Sigmoid colon (tissue), 6 donors: ENCODE measurements at regions not wholly inside any gene's neighbourhood (a gene's known extent, or its start where the extent isn't known, plus 50 kb on each side); places are given as distances from the start of the nearest gene placed in this dataset.

Source experiments
- DNase-seq: peaks from one replicate; pipeline ENCODE4 v3.0.0-alpha.2; 2019
- H3K27ac ChIP-seq, 4 donors: fragments of 200-600 bp; sonication (generic); one replicate each; pipeline ENCODE4 v1.5.1; 2016 to 2019; ENCODE audit warnings: mild to moderate bottlenecking in 1 of 4
- H3K27me3 ChIP-seq, 3 donors: fragments of 200-600 bp; sonication (generic); one replicate each; pipeline ENCODE4 v1.5.1; 2019; ENCODE audit warnings: mild to moderate bottlenecking in 1 of 3
- H3K36me3 ChIP-seq, 4 donors: fragments of 200-600 bp; sonication (generic); one replicate each; pipeline ENCODE4 v1.5.1; 2016 to 2019
- H3K4me1 ChIP-seq, 4 donors: fragments of 200-600 bp; sonication (generic); one replicate each; pipeline ENCODE4 v1.5.1; 2017 to 2019
- H3K4me3 ChIP-seq, 4 donors: fragments of 200-600 bp; sonication (generic); one replicate each; pipeline ENCODE4 v1.5.1; 2017 to 2019; ENCODE audit warnings: mild to moderate bottlenecking in 2 of 4, moderate library complexity in 1 of 4
- H3K9me3 ChIP-seq, 4 donors: fragments of 200-600 bp in 3 of 4; sonication (generic) in 3 of 4; one replicate each; pipeline versions ENCODE4 v1.5.1 to v1.6.1; 2013 to 2019
- EP300 ChIP-seq, 4 donors: sonication (generic); formaldehyde crosslinking; IDR thresholded peaks; one replicate each; pipeline ENCODE4 v1.6.1; 2017; ENCODE audit warnings: antibody characterized with exemption in 4 of 4
- POLR2A ChIP-seq, 2 donors: fragments of 450-650 bp; IDR thresholded peaks; one replicate each; pipeline ENCODE4 v1.6.1; 2016; ENCODE audit warnings: antibody characterized with exemption in 2 of 2, mild to moderate bottlenecking in 2 of 2, moderate library complexity in 2 of 2
- POLR2AphosphoS5 ChIP-seq, 4 donors: sonication (generic); formaldehyde crosslinking; IDR thresholded peaks; one replicate each; pipeline ENCODE4 v1.6.1; 2017; ENCODE audit warnings: antibody characterized with exemption in 4 of 4
- WGBS, 2 donors: extraction: QIAGEN DNeasy Blood & Tissue Kit; methylation state at CpG; one replicate each; pipeline ENCODE4 v1.1.7; 2013; 5-methylcytosine and 5-hydroxymethylcytosine counted together
- intact Hi-C: fragments of 100-400 bp; cut with DNase I; formaldehyde crosslinking; loops from one replicate; pipeline ENCODE4 v1.15.1; 2023
- TF ChIP-seq, protein P1 (sequence below), 4 experiments: fragments of 450-650 bp in 3 of 4; fragments of 200-600 bp in 1 of 4; IDR thresholded peaks; one replicate each; pipeline ENCODE4 v1.5.1; 2016 to 2019; ENCODE audit warnings: antibody characterized with exemption in 4 of 4, mild to moderate bottlenecking in 3 of 4, moderate library complexity in 2 of 4
- donor health status: healthy with polysubstance abuse.
- donor health status: healthy.

- DNase-seq, result no peak
- TF ChIP-seq EP300 (IDR thresholded peaks at IDR 0.05) (no peak), POLR2AphosphoS5 (IDR thresholded peaks at IDR 0.05) (no peak), POLR2A (IDR thresholded peaks at IDR 0.05) (no peak)
- TF ChIP-seq, protein P1, sequence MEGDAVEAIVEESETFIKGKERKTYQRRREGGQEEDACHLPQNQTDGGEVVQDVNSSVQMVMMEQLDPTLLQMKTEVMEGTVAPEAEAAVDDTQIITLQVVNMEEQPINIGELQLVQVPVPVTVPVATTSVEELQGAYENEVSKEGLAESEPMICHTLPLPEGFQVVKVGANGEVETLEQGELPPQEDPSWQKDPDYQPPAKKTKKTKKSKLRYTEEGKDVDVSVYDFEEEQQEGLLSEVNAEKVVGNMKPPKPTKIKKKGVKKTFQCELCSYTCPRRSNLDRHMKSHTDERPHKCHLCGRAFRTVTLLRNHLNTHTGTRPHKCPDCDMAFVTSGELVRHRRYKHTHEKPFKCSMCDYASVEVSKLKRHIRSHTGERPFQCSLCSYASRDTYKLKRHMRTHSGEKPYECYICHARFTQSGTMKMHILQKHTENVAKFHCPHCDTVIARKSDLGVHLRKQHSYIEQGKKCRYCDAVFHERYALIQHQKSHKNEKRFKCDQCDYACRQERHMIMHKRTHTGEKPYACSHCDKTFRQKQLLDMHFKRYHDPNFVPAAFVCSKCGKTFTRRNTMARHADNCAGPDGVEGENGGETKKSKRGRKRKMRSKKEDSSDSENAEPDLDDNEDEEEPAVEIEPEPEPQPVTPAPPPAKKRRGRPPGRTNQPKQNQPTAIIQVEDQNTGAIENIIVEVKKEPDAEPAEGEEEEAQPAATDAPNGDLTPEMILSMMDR (IDR thresholded peaks at IDR 0.05), result no peak
- H3K27me3 ChIP-seq, result no peaks in the 10 kb centered on the region
- intact Hi-C loops, result no loop called here
- no peaks in the 10 kb centered on the region for H3K4me1 ChIP-seq
- no peaks in the 10 kb centered on the region for H3K36me3 ChIP-seq
- H3K4me3 ChIP-seq, result no peak overlapping the region
- H3K27ac ChIP-seq, result no peak overlapping the region
- 69 to 88% methylated on average over 2 of the region's 2 CpGs for WGBS, 2 donors
- H3K9me3 ChIP-seq, result no peaks in the 10 kb centered on the region
Measured at GRCh38 chr13:78103936-78104335, 185.3 kb upstream of the EDNRB start.

- no peaks in the 10 kb centered on the region for H3K4me1 ChIP-seq
- H3K36me3 ChIP-seq, result no peaks in the 10 kb centered on the region
- no peaks in the 10 kb centered on the region for H3K9me3 ChIP-seq
- WGBS, 2 donors, result 85% methylated on average over 2 of the region's 2 CpGs
- H3K27ac ChIP-seq, result peak overlapping the region in 1 of 4 donors; percentile 20
- no peaks in the 10 kb centered on the region for H3K27me3 ChIP-seq
- DNase-seq, result no peak
- intact Hi-C loops, result no loop called here
- no peak overlapping the region for H3K4me3 ChIP-seq
- TF ChIP-seq EP300 (IDR thresholded peaks at IDR 0.05) (no peak), POLR2A (IDR thresholded peaks at IDR 0.05) (no peak), POLR2AphosphoS5 (IDR thresholded peaks at IDR 0.05) (no peak)
- TF ChIP-seq, protein P1 (IDR thresholded peaks at IDR 0.05), result no peak
Measured at GRCh38 chr13:78102741-78103140, 184.1 kb upstream of the EDNRB start.

DNA sequence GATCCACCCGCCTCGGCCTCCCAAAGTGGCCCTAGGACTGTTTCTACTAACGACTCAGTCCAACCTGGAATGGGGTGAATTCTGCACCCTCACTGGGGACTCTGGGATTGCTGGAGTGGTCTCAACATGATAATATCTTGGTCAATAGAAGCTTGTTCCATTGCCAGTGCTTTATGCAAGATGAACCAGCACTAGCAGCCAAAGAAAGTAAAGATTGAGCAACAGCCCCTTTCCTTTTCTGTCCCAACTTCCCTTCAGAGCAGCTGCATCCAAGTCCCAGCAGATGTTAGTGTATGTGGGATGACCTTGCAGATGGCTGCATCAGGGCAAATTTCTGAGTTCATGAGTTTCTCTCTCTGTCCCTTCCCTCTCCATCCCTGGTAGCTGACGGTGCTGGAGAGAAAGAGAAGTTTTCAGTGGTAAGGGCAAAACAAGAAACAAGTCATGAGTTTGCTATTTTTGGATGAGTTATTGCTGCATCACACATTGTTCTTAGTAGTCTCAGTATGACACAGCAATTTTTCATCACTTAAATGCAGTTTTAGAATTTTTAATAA lies 183.6 kb upstream of the EDNRB start:
- no peaks in the 10 kb centered on the region for H3K9me3 ChIP-seq
- WGBS, 2 donors, result 78 to 79% methylated on average over 4 of the region's 4 CpGs
- H3K27me3 ChIP-seq, result no peaks in the 10 kb centered on the region
- no peaks in the 10 kb centered on the region for H3K4me1 ChIP-seq
- intact Hi-C loops, result no loop called here
- DNase-seq, result peak; percentile 64
- TF ChIP-seq EP300 (IDR thresholded peaks at IDR 0.05) (no peak), POLR2AphosphoS5 (IDR thresholded peaks at IDR 0.05) (peak in 3 of 4 donors; percentile 47 to 56 (median 52)), POLR2A (IDR thresholded peaks at IDR 0.05) (no peak)
- TF ChIP-seq, protein P1 (IDR thresholded peaks at IDR 0.05), result no peak
- H3K36me3 ChIP-seq, result no peaks in the 10 kb centered on the region
- H3K4me3 ChIP-seq, result no peak overlapping the region
- H3K27ac ChIP-seq, result peak overlapping the region in 1 of 4 donors; percentile 20

DNA sequence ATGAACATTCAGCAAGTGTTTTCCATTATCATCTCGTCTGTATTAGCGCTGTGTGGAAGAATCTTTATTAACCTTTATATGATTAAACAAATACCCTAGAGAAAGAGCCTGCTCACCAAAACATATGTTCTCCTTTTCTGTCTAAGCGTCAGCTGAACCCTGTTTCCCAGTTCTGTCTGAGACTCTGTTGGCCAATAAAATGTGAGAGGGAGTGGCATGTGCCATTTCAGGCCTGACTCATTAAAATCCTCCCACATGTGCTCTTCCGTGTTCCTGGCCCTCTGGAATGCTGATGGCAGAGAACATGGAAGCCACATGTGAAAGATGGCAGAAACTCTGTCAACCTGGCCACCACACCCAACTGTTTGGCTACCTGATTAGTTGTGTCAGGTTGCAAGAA lies 181.9 kb upstream of the EDNRB start:
- no peaks in the 10 kb centered on the region for H3K36me3 ChIP-seq
- no peak overlapping the region for H3K27ac ChIP-seq
- H3K4me3 ChIP-seq, result no peak overlapping the region
- no peaks in the 10 kb centered on the region for H3K4me1 ChIP-seq
- TF ChIP-seq, protein P1 (IDR thresholded peaks at IDR 0.05), result no peak
- TF ChIP-seq EP300 (IDR thresholded peaks at IDR 0.05) (no peak), POLR2A (IDR thresholded peaks at IDR 0.05) (no peak), POLR2AphosphoS5 (IDR thresholded peaks at IDR 0.05) (no peak)
- no peaks in the 10 kb centered on the region for H3K27me3 ChIP-seq
- intact Hi-C loops, result no loop called here
- WGBS, 2 donors, result 68 to 86% methylated on average over 4 of the region's 4 CpGs
- no peak for DNase-seq
- no peaks in the 10 kb centered on the region for H3K9me3 ChIP-seq

DNA sequence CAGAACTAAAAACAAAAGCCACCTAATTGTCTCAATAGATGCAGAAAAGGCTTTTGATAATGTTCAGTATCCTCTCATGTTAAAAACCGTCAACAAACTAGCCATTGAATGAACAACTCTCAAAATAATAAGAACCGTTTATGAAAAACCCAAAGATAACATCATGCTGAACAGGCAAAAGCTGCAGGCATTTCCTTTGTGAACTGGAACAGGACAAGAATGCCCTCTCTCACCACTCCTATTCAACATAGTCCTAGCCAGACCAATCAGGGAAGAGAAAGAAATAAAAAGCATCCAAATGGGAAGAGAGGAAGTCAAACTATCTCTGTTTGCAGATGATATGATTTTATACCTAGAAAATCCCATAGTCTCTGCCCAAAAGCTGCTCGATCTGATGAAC lies 179.6 kb upstream of the EDNRB start:
- TF ChIP-seq POLR2A (IDR thresholded peaks at IDR 0.05), result no peak
- TF ChIP-seq, protein P1 (IDR thresholded peaks at IDR 0.05), result no peak
- no peak for TF ChIP-seq POLR2AphosphoS5 (IDR thresholded peaks at IDR 0.05)
- no peak for TF ChIP-seq EP300 (IDR thresholded peaks at IDR 0.05)
- H3K27ac ChIP-seq, result no peak overlapping the region
- intact Hi-C loops, result no loop called here
- DNase-seq, result no peak
- no peaks in the 10 kb centered on the region for H3K27me3 ChIP-seq
- WGBS, 2 donors, result 65 to 74% methylated on average over 3 of the region's 3 CpGs
- no peaks in the 10 kb centered on the region for H3K9me3 ChIP-seq
- no peaks in the 10 kb centered on the region for H3K4me1 ChIP-seq
- H3K4me3 ChIP-seq, result no peak overlapping the region
- H3K36me3 ChIP-seq, result no peaks in the 10 kb centered on the region
